ENCODE measurements at regions not wholly inside any gene's neighbourhood (a gene's known extent, or its start where the extent isn't known, plus 50 kb on each side); places are given as distances from the start of the nearest gene placed in this dataset.

DNA sequence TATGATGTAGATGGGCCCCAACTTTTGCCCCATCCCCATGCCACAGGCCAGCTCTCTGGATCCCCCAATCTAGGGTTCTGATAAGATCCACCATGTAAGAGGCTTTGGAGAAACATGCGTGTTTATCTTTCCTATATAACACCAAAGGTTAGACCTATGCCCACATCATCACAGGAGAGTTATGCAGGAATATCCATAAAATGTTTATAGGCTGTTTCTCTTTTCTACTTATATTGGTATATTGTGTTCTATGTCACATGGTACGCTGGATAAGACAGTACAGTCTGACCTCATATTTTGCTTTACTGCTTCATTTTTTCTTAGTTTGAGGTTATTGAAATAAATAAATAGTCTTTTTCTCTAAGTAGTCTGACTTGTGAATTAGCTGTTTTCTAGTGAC lies 1013.9 kb upstream of the GYPC start:
- Histone ChIP-seq H3K27ac (ENCODE audit: insufficient read depth, low read length, poor library complexity, severe bottlenecking) (no peak overlapping the region), H3K27me3 (ENCODE audit: control insufficient read depth, insufficient read depth, low read length) (no peaks in the 10 kb centered on the region), H3K4me1 (ENCODE audit: control insufficient read depth, insufficient read depth, low read length, poor library complexity, severe bottlenecking) (no peaks in the 10 kb centered on the region), H3K9me3 (ENCODE audit: control insufficient read depth in 2 of 2, low read length in 2 of 2) (no peaks in the 10 kb centered on the region), H3K4me3 (ENCODE audit: low read depth, low read length) (no peak overlapping the region), H3K36me3 (ENCODE audit: control insufficient read depth, insufficient read depth, low read length) (no peaks in the 10 kb centered on the region)
- no peak for DNase-seq
- Mint-ChIP-seq H3K36me3 (no peaks in the 10 kb centered on the region), H3K4me3 (no peak overlapping the region), H3K9me3 (peaks cover 0 to 5% (median 2%) of the 10 kb centered on the region in 7 donors), H3K27me3 (no peaks in the 10 kb centered on the region), H3K27ac (no peak overlapping the region), H3K4me1 (no peaks in the 10 kb centered on the region)
- no peak for ATAC-seq (ENCODE audit: low read depth in 2 of 2)

GRCh38 chr2:125643128-125643527 lies 1012.8 kb upstream of the GYPC start:
- no peak overlapping the region for H3K4me3 Mint-ChIP-seq
- no peaks in the 10 kb centered on the region for H3K36me3 ChIP-seq (ENCODE audit: control insufficient read depth, insufficient read depth, low read length)
- no peaks in the 10 kb centered on the region for H3K4me1 ChIP-seq (ENCODE audit: control insufficient read depth, insufficient read depth, low read length, poor library complexity, severe bottlenecking)
- ATAC-seq (ENCODE audit: low read depth in 2 of 2) (no peak), DNase-seq (no peak)
- H3K27ac ChIP-seq (ENCODE audit: insufficient read depth, low read length, poor library complexity, severe bottlenecking): no peak overlapping the region
- H3K9me3 Mint-ChIP-seq: peaks cover 0 to 6% (median 3%) of the 10 kb centered on the region in 7 donors
- no peak overlapping the region for H3K27ac Mint-ChIP-seq
- H3K4me3 ChIP-seq (ENCODE audit: low read depth, low read length): no peak overlapping the region
- H3K36me3 Mint-ChIP-seq: no peaks in the 10 kb centered on the region
- no peaks in the 10 kb centered on the region for H3K9me3 ChIP-seq (ENCODE audit: control insufficient read depth in 2 of 2, low read length in 2 of 2)
- H3K27me3 ChIP-seq (ENCODE audit: control insufficient read depth, insufficient read depth, low read length): no peaks in the 10 kb centered on the region
- H3K4me1 Mint-ChIP-seq: no peaks in the 10 kb centered on the region
- H3K27me3 Mint-ChIP-seq: no peaks in the 10 kb centered on the region

DNA sequence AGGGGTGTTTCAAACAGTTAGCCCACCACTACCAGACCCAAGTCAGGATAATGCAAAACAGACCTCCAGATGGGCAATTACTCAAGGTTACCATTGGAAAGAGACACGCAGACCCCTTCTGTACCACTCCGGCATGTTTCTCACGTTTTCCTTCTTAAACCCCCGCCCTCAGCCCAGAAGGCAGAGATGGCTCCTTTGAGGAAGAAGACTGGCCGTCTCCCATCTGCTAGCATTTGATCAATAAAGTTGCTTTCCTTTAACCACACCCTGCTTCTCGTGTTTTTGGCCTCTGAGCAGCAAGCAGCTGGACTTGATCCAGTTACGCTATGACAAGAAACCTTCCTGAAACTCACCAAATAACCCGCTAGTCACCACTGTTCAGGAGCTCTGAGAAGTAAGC lies 1012.4 kb upstream of the GYPC start:
- Mint-ChIP-seq H3K36me3 (no peaks in the 10 kb centered on the region), H3K9me3 (peaks cover 0 to 9% (median 4%) of the 10 kb centered on the region in 7 donors), H3K4me1 (no peaks in the 10 kb centered on the region), H3K27me3 (no peaks in the 10 kb centered on the region), H3K4me3 (no peak overlapping the region), H3K27ac (no peak overlapping the region)
- no peak overlapping the region for H3K27ac ChIP-seq (ENCODE audit: insufficient read depth, low read length, poor library complexity, severe bottlenecking)
- H3K4me3 ChIP-seq (ENCODE audit: low read depth, low read length): no peak overlapping the region
- H3K9me3 ChIP-seq (ENCODE audit: control insufficient read depth in 2 of 2, low read length in 2 of 2): peaks cover 0 to under 1% of the 10 kb centered on the region in 2 experiments
- no peaks in the 10 kb centered on the region for H3K27me3 ChIP-seq (ENCODE audit: control insufficient read depth, insufficient read depth, low read length)
- no peaks in the 10 kb centered on the region for H3K4me1 ChIP-seq (ENCODE audit: control insufficient read depth, insufficient read depth, low read length, poor library complexity, severe bottlenecking)
- DNase-seq: no peak
- no peak for ATAC-seq (ENCODE audit: low read depth in 2 of 2)
- H3K36me3 ChIP-seq (ENCODE audit: control insufficient read depth, insufficient read depth, low read length): no peaks in the 10 kb centered on the region

DNA sequence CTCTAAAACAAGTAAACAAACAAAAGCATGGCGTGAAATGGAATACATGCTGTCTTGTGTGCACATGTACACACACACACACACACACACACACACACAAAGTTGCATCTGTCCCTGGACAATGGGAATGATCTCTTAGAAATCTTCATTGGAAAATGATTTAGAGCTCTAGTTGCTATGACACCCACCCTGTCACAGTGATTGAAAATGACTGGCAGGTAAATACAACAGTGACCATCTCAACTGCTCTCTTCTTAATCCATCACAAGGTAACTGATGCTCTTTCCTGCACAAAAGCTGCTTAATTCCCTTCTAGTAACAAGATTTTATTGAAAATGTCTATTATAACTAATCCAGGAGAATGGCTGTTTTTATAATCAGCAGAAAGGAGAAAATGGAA lies 1011.7 kb upstream of the GYPC start:
- Mint-ChIP-seq H3K27me3 (no peaks in the 10 kb centered on the region), H3K9me3 (peaks cover 0 to 9% (median 3%) of the 10 kb centered on the region in 7 donors), H3K36me3 (no peaks in the 10 kb centered on the region), H3K4me3 (no peak overlapping the region), H3K4me1 (no peaks in the 10 kb centered on the region), H3K27ac (no peak overlapping the region)
- no peaks in the 10 kb centered on the region for H3K27me3 ChIP-seq (ENCODE audit: control insufficient read depth, insufficient read depth, low read length)
- no peak overlapping the region for H3K4me3 ChIP-seq (ENCODE audit: low read depth, low read length)
- no peaks in the 10 kb centered on the region for H3K36me3 ChIP-seq (ENCODE audit: control insufficient read depth, insufficient read depth, low read length)
- peaks cover 0 to 5% of the 10 kb centered on the region in 2 experiments for H3K9me3 ChIP-seq (ENCODE audit: control insufficient read depth in 2 of 2, low read length in 2 of 2)
- no peak overlapping the region for H3K27ac ChIP-seq (ENCODE audit: insufficient read depth, low read length, poor library complexity, severe bottlenecking)
- ATAC-seq (ENCODE audit: low read depth in 2 of 2): no peak
- H3K4me1 ChIP-seq (ENCODE audit: control insufficient read depth, insufficient read depth, low read length, poor library complexity, severe bottlenecking): no peaks in the 10 kb centered on the region
- no peak for DNase-seq

DNA sequence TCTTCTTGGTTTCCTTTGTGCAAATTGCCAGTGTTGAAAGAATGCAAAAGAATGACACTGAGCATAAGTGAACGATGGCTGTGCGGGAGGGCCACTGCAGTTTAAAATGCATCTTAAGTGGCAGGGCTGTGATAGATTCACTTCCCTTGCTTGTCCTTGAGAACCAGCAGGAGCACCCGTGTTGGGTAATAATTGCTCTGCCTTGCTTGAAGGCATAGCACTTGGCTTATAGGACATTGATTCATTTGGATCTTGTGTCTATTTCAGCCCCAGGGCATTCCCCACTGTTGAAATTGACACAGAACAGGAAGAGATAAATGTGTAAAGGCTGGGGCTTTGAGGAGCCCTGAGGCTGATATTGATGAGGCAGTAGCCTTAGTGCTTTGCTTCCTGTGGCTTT lies 1003.7 kb upstream of the GYPC start:
- Mint-ChIP-seq H3K27me3 (no peaks in the 10 kb centered on the region), H3K4me1 (no peaks in the 10 kb centered on the region), H3K36me3 (no peaks in the 10 kb centered on the region), H3K9me3 (peaks cover 0 to 12% (median 7%) of the 10 kb centered on the region in 7 donors), H3K4me3 (peak overlapping the region in 1 of 4 donors; percentile 72), H3K27ac (no peak overlapping the region)
- Histone ChIP-seq H3K4me1 (ENCODE audit: control insufficient read depth, insufficient read depth, low read length, poor library complexity, severe bottlenecking) (no peaks in the 10 kb centered on the region), H3K4me3 (ENCODE audit: low read depth, low read length) (no peak overlapping the region), H3K9me3 (ENCODE audit: control insufficient read depth in 2 of 2, low read length in 2 of 2) (peaks cover 0 to 5% of the 10 kb centered on the region in 2 experiments), H3K27ac (ENCODE audit: insufficient read depth, low read length, poor library complexity, severe bottlenecking) (no peak overlapping the region), H3K36me3 (ENCODE audit: control insufficient read depth, insufficient read depth, low read length) (no peaks in the 10 kb centered on the region), H3K27me3 (ENCODE audit: control insufficient read depth, insufficient read depth, low read length) (no peaks in the 10 kb centered on the region)
- DNase-seq (no peak), ATAC-seq (ENCODE audit: low read depth in 2 of 2) (no peak)

DNA sequence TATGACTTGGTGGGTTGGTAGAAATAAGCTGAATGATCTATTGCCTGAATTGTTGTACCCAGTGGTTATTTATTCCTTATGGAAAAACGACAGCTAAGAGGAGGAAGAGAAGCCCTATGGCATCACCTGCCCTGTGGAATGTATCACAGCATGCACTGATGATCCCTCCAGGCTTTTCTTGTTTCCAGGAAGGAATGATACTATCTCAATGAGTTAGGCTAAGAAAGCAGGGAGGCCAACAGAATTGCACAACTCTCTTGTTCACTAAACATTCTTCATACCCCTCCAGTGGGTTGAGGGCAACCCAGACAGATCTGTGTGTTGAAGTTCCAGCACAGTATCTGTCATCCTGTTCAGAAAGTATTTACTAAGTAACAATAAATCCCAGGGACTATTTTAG lies 1001.7 kb upstream of the GYPC start:
- Mint-ChIP-seq H3K4me1 (no peaks in the 10 kb centered on the region), H3K36me3 (no peaks in the 10 kb centered on the region), H3K4me3 (no peak overlapping the region), H3K9me3 (peaks cover 0 to 10% (median 5%) of the 10 kb centered on the region in 7 donors), H3K27ac (no peak overlapping the region), H3K27me3 (no peaks in the 10 kb centered on the region)
- Histone ChIP-seq H3K27ac (ENCODE audit: insufficient read depth, low read length, poor library complexity, severe bottlenecking) (no peak overlapping the region), H3K9me3 (ENCODE audit: control insufficient read depth in 2 of 2, low read length in 2 of 2) (no peaks in the 10 kb centered on the region), H3K4me3 (ENCODE audit: low read depth, low read length) (no peak overlapping the region), H3K4me1 (ENCODE audit: control insufficient read depth, insufficient read depth, low read length, poor library complexity, severe bottlenecking) (no peaks in the 10 kb centered on the region), H3K27me3 (ENCODE audit: control insufficient read depth, insufficient read depth, low read length) (no peaks in the 10 kb centered on the region), H3K36me3 (ENCODE audit: control insufficient read depth, insufficient read depth, low read length) (no peaks in the 10 kb centered on the region)
- DNase-seq: no peak
- no peak for ATAC-seq (ENCODE audit: low read depth in 2 of 2)

DNA sequence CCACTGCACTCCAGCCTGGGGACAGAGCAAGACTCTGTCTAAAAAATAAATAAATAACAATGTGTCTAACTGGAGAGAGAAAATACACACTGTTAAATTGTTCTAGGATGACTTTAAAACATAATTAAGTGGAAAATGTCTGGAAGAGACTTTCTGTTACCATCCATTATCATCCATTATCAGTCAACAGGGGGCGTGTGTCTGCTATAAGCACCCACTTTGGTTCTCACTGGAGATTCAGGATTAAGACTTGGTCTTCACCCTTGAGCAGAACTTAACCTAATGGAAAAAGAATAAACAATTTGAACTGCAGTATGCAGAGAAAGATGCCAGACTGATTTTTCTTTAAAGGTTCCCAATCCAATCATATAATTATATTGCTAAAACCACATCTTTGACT lies 999.8 kb upstream of the GYPC start:
- ATAC-seq (ENCODE audit: low read depth in 2 of 2): no peak
- Mint-ChIP-seq H3K36me3 (no peaks in the 10 kb centered on the region), H3K27ac (no peak overlapping the region), H3K27me3 (no peaks in the 10 kb centered on the region), H3K4me3 (no peak overlapping the region), H3K4me1 (no peaks in the 10 kb centered on the region), H3K9me3 (peaks cover 2 to 10% (median 5%) of the 10 kb centered on the region in 7 donors)
- Histone ChIP-seq H3K4me3 (ENCODE audit: low read depth, low read length) (no peak overlapping the region), H3K27ac (ENCODE audit: insufficient read depth, low read length, poor library complexity, severe bottlenecking) (no peak overlapping the region), H3K4me1 (ENCODE audit: control insufficient read depth, insufficient read depth, low read length, poor library complexity, severe bottlenecking) (no peaks in the 10 kb centered on the region), H3K27me3 (ENCODE audit: control insufficient read depth, insufficient read depth, low read length) (no peaks in the 10 kb centered on the region), H3K36me3 (ENCODE audit: control insufficient read depth, insufficient read depth, low read length) (no peaks in the 10 kb centered on the region), H3K9me3 (ENCODE audit: control insufficient read depth in 2 of 2, low read length in 2 of 2) (no peaks in the 10 kb centered on the region)
- DNase-seq: no peak

DNA sequence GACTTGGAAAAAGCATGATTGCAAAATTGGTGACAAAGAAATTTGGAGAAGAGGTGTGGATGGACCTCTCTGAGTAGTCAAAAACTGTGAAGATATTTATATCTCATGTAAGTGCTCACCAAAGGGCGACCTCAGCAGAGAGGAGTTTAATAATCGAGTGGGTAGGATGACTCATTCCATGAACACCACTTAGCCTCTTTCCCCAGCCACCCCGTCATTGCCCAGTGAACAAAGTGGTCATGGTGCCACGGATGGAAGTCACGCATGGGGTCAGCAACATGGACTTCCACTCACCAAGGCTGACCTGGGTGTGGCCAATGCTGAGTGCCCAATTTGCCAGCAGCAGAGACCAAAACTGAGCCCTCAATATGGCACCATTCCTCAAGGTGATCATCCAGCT lies 997.4 kb upstream of the GYPC start:
- Mint-ChIP-seq H3K27ac (no peak overlapping the region), H3K4me1 (no peaks in the 10 kb centered on the region), H3K9me3 (peaks cover 2 to 9% (median 4%) of the 10 kb centered on the region in 7 donors), H3K36me3 (no peaks in the 10 kb centered on the region), H3K27me3 (no peaks in the 10 kb centered on the region), H3K4me3 (no peak overlapping the region)
- DNase-seq: no peak
- Histone ChIP-seq H3K4me1 (ENCODE audit: control insufficient read depth, insufficient read depth, low read length, poor library complexity, severe bottlenecking) (no peaks in the 10 kb centered on the region), H3K36me3 (ENCODE audit: control insufficient read depth, insufficient read depth, low read length) (no peaks in the 10 kb centered on the region), H3K9me3 (ENCODE audit: control insufficient read depth in 2 of 2, low read length in 2 of 2) (no peaks in the 10 kb centered on the region), H3K4me3 (ENCODE audit: low read depth, low read length) (no peak overlapping the region), H3K27ac (ENCODE audit: insufficient read depth, low read length, poor library complexity, severe bottlenecking) (no peak overlapping the region), H3K27me3 (ENCODE audit: control insufficient read depth, insufficient read depth, low read length) (no peaks in the 10 kb centered on the region)
- ATAC-seq (ENCODE audit: low read depth in 2 of 2): no peak
